KBM-7 (cell line): ENCODE measurements at regions not wholly inside any gene's neighbourhood (a gene's known extent, or its start where the extent isn't known, plus 50 kb on each side); places are given as distances from the start of the nearest gene placed in this dataset.

Experiments
- DNase-seq: peaks from one replicate; pipeline ENCODE4 v3.0.0-alpha.2; 2015
- in situ Hi-C: fragments of 300-500 bp; cut with MboI; formaldehyde crosslinking; loops from 2 replicates; pipeline ENCODE4 v1.14.3; 2020; ENCODE audit warnings: low sequenced_read_pairs, low pct_unique_long_range_greater_than_20kb, mixed read lengths

GRCh38 chr3:145767909-145768308, 393.1 kb downstream of the PLOD2 start:
- no peak for DNase-seq
- in situ Hi-C loops: no loop called here

GRCh38 chr3:145776782-145777408, 384.1 kb downstream of the PLOD2 start:
- in situ Hi-C loops: no loop called here
- peak; percentile 65 for DNase-seq

- no peak for DNase-seq
- in situ Hi-C loops: no loop called here
Measured at GRCh38 chr3:145780301-145780700, 380.7 kb downstream of the PLOD2 start.

- in situ Hi-C loops: no loop called here
- DNase-seq: no peak
Measured at GRCh38 chr3:145785668-145786067, 375.3 kb downstream of the PLOD2 start.

- in situ Hi-C loops: no loop called here
Measured at GRCh38 chr3:145798007-145798406, 363.0 kb downstream of the PLOD2 start.

GRCh38 chr3:145798696-145799537, 362.1 kb downstream of the PLOD2 start:
- in situ Hi-C loops: no loop called here
- no peak for DNase-seq

More at GRCh38 chr3:145798007-145798406, 363.0 kb downstream of the PLOD2 start:
- no peak for DNase-seq

- no peak for DNase-seq
- in situ Hi-C loops: no loop called here
Measured at GRCh38 chr3:145801696-145802095, 359.3 kb downstream of the PLOD2 start.

GRCh38 chr3:145807990-145808389, 353.0 kb downstream of the PLOD2 start:
- in situ Hi-C loops: no loop called here
- peak; percentile 37 for DNase-seq

- no peak for DNase-seq
- in situ Hi-C loops: no loop called here
Measured at GRCh38 chr3:145812391-145812790, 348.6 kb downstream of the PLOD2 start.

- no peak for DNase-seq
- in situ Hi-C loops: no loop called here
Measured at GRCh38 chr3:145815707-145816413, 345.1 kb downstream of the PLOD2 start.

GRCh38 chr3:145817870-145818483, 343.0 kb downstream of the PLOD2 start:
- no peak for DNase-seq
- in situ Hi-C loops: no loop called here

- in situ Hi-C loops: no loop called here
- no peak for DNase-seq
Measured at GRCh38 chr3:145820170-145820569, 340.8 kb downstream of the PLOD2 start.

- DNase-seq: no peak
- in situ Hi-C loops: no loop called here
Measured at GRCh38 chr3:145842294-145842902, 318.6 kb downstream of the PLOD2 start.

GRCh38 chr3:145843561-145843960, 317.4 kb downstream of the PLOD2 start:
- in situ Hi-C loops: no loop called here

GRCh38 chr3:145849115-145849514, 311.9 kb downstream of the PLOD2 start:
- DNase-seq: no peak
- in situ Hi-C loops: no loop called here

More at GRCh38 chr3:145843561-145843960, 317.4 kb downstream of the PLOD2 start:
- DNase-seq: no peak

GRCh38 chr3:145854499-145854898, 306.5 kb downstream of the PLOD2 start:
- no peak for DNase-seq
- in situ Hi-C loops: no loop called here

- in situ Hi-C loops: no loop called here
- DNase-seq: no peak
Measured at GRCh38 chr3:145857956-145858355, 303.0 kb downstream of the PLOD2 start.

- in situ Hi-C loops: no loop called here
- no peak for DNase-seq
Measured at GRCh38 chr3:145864336-145864735, 296.6 kb downstream of the PLOD2 start.

GRCh38 chr3:145865399-145866018, 295.5 kb downstream of the PLOD2 start:
- in situ Hi-C loops: no loop called here
- DNase-seq: no peak
